ENCODE measurements at regions not wholly inside any gene's neighbourhood (a gene's known extent, or its start where the extent isn't known, plus 50 kb on each side); places are given as distances from the start of the nearest gene placed in this dataset.

DNA sequence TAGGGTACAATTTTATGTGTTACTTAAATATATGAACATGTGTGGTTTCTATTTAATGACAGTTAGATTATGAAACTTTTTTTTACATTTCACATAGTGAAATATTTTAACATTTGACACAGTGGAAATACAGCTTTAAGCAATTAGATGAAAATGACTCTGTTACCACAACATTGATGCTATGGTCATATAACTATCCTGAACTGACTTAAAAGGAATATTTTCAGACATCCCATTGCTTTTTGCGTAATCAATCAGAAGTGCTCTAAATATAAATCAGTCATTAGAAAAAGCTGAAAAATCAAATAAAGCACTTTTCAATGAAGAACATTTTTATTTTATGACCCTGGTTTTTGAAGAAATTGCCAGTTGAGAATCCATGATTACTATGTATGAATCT, 80.3 kb downstream of the UFM1 start:
- H3K4me1 ChIP-seq, result no peaks in the 10 kb centered on the region
- ChIA-PET POLR2A (no interaction called here), CTCF (no interaction called here)
- H3K27ac ChIP-seq, result no peak overlapping the region
- no peak for DNase-seq (ENCODE audit: low read depth in 1 of 2, low spot score in 1 of 2)
- H3K4me3 ChIP-seq, result no peak overlapping the region
- no peak for ATAC-seq
- 78% methylated on average over 1 of the region's 1 CpG for WGBS (ENCODE audit: missing lambda C conversion rate)
- no peak overlapping the region for H3K4me2 ChIP-seq
- TF ChIP-seq HOXA7 (CRISPR knock-in tag; IDR thresholded peaks at IDR 0.05) (no peak), ZC3H11A (IDR thresholded peaks at IDR 0.05) (no peak), RARB (CRISPR knock-in tag; IDR thresholded peaks at IDR 0.05) (no peak), MYC (IDR thresholded peaks at IDR 0.05; ENCODE audit: borderline replicate concordance, low read length) (no peak), SMC3 (IDR thresholded peaks at IDR 0.05) (no peak), CBX2 (IDR thresholded peaks at IDR 0.05; ENCODE audit: borderline replicate concordance, low read depth) (no peak), NPAS2 (CRISPR knock-in tag; IDR thresholded peaks at IDR 0.05; ENCODE audit: borderline replicate concordance) (no peak), ZSCAN20 (CRISPR knock-in tag; IDR thresholded peaks at IDR 0.05) (no peak), PHF8 (IDR thresholded peaks at IDR 0.05; ENCODE audit: borderline replicate concordance, low read depth) (no peak), EP300 (IDR thresholded peaks at IDR 0.05) (no peak), FOSB (CRISPR knock-in tag; IDR thresholded peaks at IDR 0.05) (no peak), CBX8 (IDR thresholded peaks at IDR 0.05) (no peak), MAFK (IDR thresholded peaks at IDR 0.05; ENCODE audit: partially characterized antibody) (no peak)
- TF ChIP-seq, protein P1, sequence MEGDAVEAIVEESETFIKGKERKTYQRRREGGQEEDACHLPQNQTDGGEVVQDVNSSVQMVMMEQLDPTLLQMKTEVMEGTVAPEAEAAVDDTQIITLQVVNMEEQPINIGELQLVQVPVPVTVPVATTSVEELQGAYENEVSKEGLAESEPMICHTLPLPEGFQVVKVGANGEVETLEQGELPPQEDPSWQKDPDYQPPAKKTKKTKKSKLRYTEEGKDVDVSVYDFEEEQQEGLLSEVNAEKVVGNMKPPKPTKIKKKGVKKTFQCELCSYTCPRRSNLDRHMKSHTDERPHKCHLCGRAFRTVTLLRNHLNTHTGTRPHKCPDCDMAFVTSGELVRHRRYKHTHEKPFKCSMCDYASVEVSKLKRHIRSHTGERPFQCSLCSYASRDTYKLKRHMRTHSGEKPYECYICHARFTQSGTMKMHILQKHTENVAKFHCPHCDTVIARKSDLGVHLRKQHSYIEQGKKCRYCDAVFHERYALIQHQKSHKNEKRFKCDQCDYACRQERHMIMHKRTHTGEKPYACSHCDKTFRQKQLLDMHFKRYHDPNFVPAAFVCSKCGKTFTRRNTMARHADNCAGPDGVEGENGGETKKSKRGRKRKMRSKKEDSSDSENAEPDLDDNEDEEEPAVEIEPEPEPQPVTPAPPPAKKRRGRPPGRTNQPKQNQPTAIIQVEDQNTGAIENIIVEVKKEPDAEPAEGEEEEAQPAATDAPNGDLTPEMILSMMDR (IDR thresholded peaks at IDR 0.05), result no peak
- FAIRE-seq, result no peak
- H3K9me3 ChIP-seq, result no peaks in the 10 kb centered on the region

DNA sequence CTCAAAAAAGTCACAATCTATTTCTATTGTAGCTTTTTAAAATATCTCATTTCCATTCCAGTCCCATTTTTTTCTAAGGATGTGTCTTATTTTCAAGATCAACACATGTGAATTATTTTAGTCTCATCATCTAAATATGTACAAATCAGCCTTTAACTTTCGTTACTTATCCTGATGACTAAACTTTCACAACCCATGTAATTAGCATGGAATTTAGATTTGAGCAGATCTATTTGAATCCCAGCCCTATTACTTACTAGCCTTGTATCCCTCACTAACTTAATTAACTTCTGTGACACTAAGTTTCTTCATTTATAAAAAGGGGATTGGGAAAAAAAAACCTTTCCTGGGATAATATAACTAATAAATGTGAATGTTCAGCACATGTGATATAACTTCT, 81.1 kb downstream of the UFM1 start:
- DNase-seq (ENCODE audit: low read depth in 1 of 2, low spot score in 1 of 2), result no peak
- no peak overlapping the region for H3K4me2 ChIP-seq
- H3K4me3 ChIP-seq, result no peak overlapping the region
- no peaks in the 10 kb centered on the region for H3K9me3 ChIP-seq
- ATAC-seq, result no peak
- H3K27ac ChIP-seq, result no peak overlapping the region
- WGBS (ENCODE audit: missing lambda C conversion rate), result 0% methylated on average over 1 of the region's 1 CpG
- CTCF ChIA-PET, result no interaction called here
- POLR2A ChIA-PET, result no interaction called here
- TF ChIP-seq ZC3H11A (IDR thresholded peaks at IDR 0.05) (no peak), POLR2A (IDR thresholded peaks at IDR 0.05; ENCODE audit: low read length) (no peak), POLR2AphosphoS2 (conservative IDR thresholded peaks at IDR 0.05; ENCODE audit: low read length) (no peak), PHF8 (IDR thresholded peaks at IDR 0.05; ENCODE audit: borderline replicate concordance, low read depth) (no peak), MAZ (IDR thresholded peaks at IDR 0.05; ENCODE audit: borderline replicate concordance, low read depth, low read length) (no peak), KDM5A (IDR thresholded peaks at IDR 0.05) (no peak)
- TF ChIP-seq, protein P2, sequence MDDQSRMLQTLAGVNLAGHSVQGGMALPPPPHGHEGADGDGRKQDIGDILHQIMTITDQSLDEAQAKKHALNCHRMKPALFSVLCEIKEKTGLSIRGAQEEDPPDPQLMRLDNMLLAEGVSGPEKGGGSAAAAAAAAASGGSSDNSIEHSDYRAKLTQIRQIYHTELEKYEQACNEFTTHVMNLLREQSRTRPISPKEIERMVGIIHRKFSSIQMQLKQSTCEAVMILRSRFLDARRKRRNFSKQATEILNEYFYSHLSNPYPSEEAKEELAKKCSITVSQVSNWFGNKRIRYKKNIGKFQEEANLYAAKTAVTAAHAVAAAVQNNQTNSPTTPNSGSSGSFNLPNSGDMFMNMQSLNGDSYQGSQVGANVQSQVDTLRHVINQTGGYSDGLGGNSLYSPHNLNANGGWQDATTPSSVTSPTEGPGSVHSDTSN (IDR thresholded peaks at IDR 0.05), result no peak
- TF ChIP-seq, protein P1 (IDR thresholded peaks at IDR 0.05), result no peak
- H3K4me1 ChIP-seq, result no peaks in the 10 kb centered on the region
- FAIRE-seq, result no peak

DNA sequence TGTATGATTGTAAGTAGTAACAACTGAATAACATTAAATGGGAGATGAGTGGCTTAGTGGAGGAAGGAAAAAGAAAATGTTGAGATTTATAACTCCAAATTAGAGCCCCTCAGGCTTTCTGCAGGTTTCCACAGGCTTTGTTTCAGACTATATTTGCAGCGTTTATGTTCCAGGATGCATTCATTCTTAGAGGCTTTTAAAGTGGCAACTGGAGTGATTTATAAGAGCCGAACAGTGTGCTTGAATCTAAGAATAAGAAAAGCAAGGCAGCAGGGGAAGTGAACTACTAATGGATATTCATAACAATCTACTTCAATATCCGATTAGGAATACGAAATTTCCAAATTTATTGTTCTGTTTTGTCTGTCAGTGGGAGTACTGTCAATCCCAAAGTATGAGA, 91.0 kb downstream of the UFM1 start:
- FAIRE-seq (no peak), ATAC-seq (no peak), DNase-seq (ENCODE audit: low read depth in 1 of 2, low spot score in 1 of 2) (no peak)
- H3K4me2 ChIP-seq, result no peak overlapping the region
- ChIA-PET CTCF (no interaction called here), POLR2A (no interaction called here)
- WGBS (ENCODE audit: missing lambda C conversion rate), result 2% methylated on average over 4 of the region's 4 CpGs
- TF ChIP-seq, protein P3, sequence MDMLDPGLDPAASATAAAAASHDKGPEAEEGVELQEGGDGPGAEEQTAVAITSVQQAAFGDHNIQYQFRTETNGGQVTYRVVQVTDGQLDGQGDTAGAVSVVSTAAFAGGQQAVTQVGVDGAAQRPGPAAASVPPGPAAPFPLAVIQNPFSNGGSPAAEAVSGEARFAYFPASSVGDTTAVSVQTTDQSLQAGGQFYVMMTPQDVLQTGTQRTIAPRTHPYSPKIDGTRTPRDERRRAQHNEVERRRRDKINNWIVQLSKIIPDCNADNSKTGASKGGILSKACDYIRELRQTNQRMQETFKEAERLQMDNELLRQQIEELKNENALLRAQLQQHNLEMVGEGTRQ (IDR thresholded peaks at IDR 0.05), result no peak
- no peak for TF ChIP-seq NFE2L2 (conservative IDR thresholded peaks at IDR 0.05; ENCODE audit: low read length)
- no peak for TF ChIP-seq ZFP36 (IDR thresholded peaks at IDR 0.05; ENCODE audit: borderline replicate concordance, partially characterized antibody)
- TF ChIP-seq HOXB5 (CRISPR knock-in tag; IDR thresholded peaks at IDR 0.05), result no peak
- no peak for TF ChIP-seq TP53 (CRISPR knock-in tag; IDR thresholded peaks at IDR 0.05)
- TF ChIP-seq, protein P4, sequence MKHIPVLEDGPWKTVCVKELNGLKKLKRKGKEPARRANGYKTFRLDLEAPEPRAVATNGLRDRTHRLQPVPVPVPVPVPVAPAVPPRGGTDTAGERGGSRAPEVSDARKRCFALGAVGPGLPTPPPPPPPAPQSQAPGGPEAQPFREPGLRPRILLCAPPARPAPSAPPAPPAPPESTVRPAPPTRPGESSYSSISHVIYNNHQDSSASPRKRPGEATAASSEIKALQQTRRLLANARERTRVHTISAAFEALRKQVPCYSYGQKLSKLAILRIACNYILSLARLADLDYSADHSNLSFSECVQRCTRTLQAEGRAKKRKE (CRISPR knock-in tag; IDR thresholded peaks at IDR 0.05; ENCODE audit: low read depth), result no peak
- no peaks in the 10 kb centered on the region for H3K4me1 ChIP-seq
- H3K9me3 ChIP-seq, result no peaks in the 10 kb centered on the region
- H3K27ac ChIP-seq, result no peak overlapping the region
- H3K4me3 ChIP-seq, result no peak overlapping the region
